LNCaP clone FGC (cell line): ENCODE measurements at regions not wholly inside any gene's neighbourhood (a gene's known extent, or its start where the extent isn't known, plus 50 kb on each side); places are given as distances from the start of the nearest gene placed in this dataset.

Source experiments
- DNase-seq: peaks from one replicate; pipeline ENCODE4 v3.0.0-alpha.2; 2011; ENCODE audit warnings: low read depth
- H3K4me3 ChIP-seq: 2 replicates; pipeline ENCODE4 v1.5.1; 2011; ENCODE audit warnings: mild to moderate bottlenecking, low read depth, low read length, control low read depth
- TF ChIP-seq, protein P1 (sequence below): IDR thresholded peaks from 2 replicates; pipeline ENCODE4 v1.5.1; 2012; ENCODE audit warnings: mild to moderate bottlenecking; ENCODE audit not compliant: control insufficient read depth, insufficient read depth; ENCODE audit errors: extremely low read depth

DNA sequence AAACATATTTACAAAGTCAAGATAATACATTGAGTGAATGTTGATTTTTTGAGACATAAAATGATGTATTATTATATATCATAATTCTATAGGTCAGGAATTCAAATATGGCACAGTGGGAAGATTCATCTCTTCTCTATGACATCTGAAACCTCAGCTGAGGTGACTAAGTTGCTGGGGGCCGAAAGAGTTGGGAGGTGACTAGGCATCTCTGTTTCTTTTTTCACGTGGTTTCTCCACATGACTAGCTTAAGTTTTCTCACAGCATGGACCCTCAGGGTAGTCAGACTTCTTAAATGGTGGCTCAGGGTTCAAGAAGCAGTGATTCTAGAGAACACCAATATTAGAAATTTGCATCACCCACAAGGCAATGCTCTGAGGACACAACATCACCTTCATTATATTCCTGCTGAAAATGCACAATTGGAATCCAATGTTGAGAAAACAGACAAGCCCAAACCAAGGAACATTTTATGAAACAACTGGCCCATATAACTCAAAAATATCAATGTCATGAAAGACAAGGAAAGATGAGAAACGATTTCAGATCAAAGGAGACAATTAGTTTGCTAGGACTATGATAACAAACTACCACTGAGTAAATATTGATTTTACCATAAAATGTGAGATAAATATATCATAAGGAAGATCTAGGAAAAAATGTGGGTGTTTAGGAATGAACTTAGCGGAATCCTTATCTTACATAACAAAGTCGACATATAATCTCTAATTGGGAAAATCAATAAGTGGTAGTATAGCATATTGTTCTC, 273.3 kb upstream of the IRAK1BP1 start:
- no peak overlapping the region for H3K4me3 ChIP-seq
- no peak for DNase-seq
- TF ChIP-seq, protein P1, sequence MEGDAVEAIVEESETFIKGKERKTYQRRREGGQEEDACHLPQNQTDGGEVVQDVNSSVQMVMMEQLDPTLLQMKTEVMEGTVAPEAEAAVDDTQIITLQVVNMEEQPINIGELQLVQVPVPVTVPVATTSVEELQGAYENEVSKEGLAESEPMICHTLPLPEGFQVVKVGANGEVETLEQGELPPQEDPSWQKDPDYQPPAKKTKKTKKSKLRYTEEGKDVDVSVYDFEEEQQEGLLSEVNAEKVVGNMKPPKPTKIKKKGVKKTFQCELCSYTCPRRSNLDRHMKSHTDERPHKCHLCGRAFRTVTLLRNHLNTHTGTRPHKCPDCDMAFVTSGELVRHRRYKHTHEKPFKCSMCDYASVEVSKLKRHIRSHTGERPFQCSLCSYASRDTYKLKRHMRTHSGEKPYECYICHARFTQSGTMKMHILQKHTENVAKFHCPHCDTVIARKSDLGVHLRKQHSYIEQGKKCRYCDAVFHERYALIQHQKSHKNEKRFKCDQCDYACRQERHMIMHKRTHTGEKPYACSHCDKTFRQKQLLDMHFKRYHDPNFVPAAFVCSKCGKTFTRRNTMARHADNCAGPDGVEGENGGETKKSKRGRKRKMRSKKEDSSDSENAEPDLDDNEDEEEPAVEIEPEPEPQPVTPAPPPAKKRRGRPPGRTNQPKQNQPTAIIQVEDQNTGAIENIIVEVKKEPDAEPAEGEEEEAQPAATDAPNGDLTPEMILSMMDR: no peak

DNA sequence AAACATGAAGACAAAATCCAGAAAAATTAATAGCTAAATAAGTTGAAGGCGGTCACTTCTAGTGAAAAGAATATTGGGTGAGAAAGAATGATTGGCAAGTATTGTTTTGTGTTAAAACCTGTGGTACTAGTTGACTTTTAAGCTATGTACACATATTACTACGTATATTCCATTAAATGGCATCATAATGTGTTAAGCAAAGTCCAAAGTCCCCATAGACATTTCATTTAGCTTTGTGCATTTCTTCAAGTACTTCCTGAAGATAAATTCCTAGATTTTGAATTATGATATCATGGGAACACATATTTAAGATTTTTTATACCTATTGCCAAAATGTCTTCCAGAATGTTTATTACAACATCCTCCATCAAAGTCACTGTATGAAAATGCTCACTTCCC, 272.7 kb upstream of the IRAK1BP1 start:
- TF ChIP-seq, protein P1: no peak
- no peak overlapping the region for H3K4me3 ChIP-seq
- DNase-seq: no peak

DNA sequence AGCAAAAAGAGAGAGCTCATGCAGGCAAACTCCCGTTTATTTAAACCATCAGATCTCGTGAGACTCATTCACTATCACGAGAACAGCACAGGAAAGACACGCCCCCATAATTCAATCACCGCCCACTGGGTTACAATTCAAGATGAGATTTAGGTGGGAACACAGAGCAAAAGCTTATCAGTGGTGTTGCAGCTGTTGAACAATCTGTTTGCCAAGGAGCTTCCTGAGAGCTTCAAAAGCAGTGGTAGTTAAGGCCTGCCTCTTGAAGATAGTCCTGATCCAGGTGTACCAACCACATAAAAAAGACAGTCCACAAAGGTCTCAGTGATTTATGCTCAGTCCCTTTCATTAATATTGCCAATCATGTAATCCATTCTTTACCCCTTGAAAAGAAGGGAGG, 269.4 kb upstream of the IRAK1BP1 start:
- TF ChIP-seq, protein P1: no peak
- H3K4me3 ChIP-seq: no peak overlapping the region
- no peak for DNase-seq

DNA sequence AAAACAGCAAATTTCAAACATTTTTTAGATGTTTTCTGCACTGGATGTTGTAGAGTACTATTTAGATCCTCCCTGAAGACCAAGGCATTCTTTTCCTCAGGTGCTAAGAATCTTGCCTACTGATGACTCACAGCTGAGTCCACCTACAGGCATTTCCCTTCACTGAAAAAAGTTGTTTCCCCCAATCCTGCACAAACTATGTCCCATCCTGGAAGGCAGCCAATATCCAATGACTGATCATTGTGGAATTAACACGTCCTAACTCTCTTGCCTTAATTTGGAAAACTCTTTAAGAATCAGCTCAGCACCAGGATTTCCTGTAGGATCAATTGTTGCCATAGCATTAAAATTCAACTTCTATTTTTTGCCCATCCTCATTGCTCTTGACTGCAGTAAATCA, 268.4 kb upstream of the IRAK1BP1 start:
- TF ChIP-seq, protein P1: no peak

DNA sequence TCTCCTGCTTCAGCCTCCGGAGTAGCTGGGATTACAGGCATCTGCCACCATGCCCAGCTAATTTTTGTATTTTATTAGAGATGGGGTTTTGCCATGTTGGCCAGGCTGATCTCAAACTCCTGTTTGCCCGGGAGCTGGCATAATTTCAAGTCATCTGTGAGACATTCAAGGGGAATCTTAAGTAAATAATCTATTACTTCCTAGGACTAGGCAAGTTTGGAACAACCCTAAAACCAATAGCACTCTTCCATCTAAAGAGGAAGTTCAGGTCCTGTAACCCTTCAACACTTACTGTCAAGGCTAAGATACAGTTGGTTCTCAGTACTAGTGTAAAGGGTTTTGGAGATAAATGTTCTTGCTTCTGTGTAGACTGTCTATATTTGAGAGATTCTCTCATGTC, 267.8 kb upstream of the IRAK1BP1 start:
- no peak for DNase-seq
- TF ChIP-seq, protein P1: no peak
- H3K4me3 ChIP-seq: no peak overlapping the region

More for the DNA sequence above, 268.4 kb upstream of the IRAK1BP1 start:
- DNase-seq: no peak
- H3K4me3 ChIP-seq: no peak overlapping the region

DNA sequence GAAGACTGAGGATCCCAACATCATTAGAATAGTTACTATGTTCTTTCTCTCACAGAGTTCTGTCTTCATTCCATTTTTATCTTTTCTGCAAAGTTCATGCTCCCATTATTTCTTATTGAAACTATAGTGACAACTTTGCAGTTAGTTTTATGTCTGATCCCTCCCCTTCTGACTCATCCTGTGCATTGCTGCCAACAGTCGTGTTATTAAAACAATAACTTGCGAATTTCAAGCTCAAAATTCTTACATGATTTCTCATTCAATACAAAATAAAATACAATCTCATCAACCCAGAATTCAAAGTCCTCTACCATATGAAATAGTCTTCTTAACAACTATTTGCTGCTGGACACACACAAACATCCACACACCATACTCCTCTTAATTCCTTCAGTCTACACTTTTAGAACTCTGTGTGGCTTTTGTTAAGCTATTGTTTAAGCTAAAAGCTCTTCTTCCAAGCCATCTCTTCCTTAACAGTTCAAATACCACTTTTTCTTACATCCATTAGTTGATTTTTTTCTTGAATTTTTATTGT, 261.4 kb upstream of the IRAK1BP1 start:
- DNase-seq: no peak
- H3K4me3 ChIP-seq: no peak overlapping the region
- TF ChIP-seq, protein P1: no peak

DNA sequence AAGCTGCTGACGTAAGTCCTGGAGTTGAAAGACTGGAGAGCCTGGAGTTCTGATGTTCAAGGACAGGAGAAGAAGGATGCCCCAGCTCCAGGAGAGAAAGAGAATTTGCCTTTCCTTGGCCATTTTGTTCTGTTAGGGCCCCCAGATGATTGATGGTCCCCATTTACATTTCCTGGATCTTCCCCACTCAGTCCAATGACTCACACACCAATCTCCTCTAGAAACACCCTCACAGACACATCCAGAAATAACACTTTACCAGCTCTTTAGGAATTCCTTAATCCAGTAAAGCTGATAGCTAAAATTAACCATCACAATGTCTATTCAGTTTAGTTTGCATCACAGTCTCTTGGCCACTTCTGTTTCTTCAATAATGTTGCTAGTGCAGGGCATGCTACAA, 260.2 kb upstream of the IRAK1BP1 start:
- DNase-seq: no peak
- H3K4me3 ChIP-seq: no peak overlapping the region
- TF ChIP-seq, protein P1: no peak
